GM12892 (cell line): ENCODE measurements at regions not wholly inside any gene's neighbourhood (a gene's known extent, or its start where the extent isn't known, plus 50 kb on each side); places are given as distances from the start of the nearest gene placed in this dataset.

Experiments
- POLR2A ChIP-seq: IDR thresholded peaks from 2 replicates; pipeline ENCODE4 v1.6.1; 2011; ENCODE audit warnings: low read depth, low read length, control low read depth
- POLR2AphosphoS5 ChIP-seq: IDR thresholded peaks from 2 replicates; pipeline ENCODE4 v1.6.1; 2011; ENCODE audit warnings: low read depth, low read length, control low read depth

GRCh38 chr5:3538886-3539285 lies 56.7 kb upstream of the IRX1 start:
- TF ChIP-seq POLR2A = no peak
- no peak for TF ChIP-seq POLR2AphosphoS5
